ACHN (cell line): ENCODE measurements at regions not wholly inside any gene's neighbourhood (a gene's known extent, or its start where the extent isn't known, plus 50 kb on each side); places are given as distances from the start of the nearest gene placed in this dataset.

ENCODE experiments used
- DNase-seq: peaks from one replicate; pipeline ENCODE4 v3.0.0-alpha.2; 2015
- in situ Hi-C: cut with HindIII; loops from 2 replicates; pipeline ENCODE4 v1.10.0; 2017; ENCODE audit warnings: low sequenced_read_pairs, low pct_ligation_motif_present, low pct_unique_long_range_greater_than_20kb

DNA sequence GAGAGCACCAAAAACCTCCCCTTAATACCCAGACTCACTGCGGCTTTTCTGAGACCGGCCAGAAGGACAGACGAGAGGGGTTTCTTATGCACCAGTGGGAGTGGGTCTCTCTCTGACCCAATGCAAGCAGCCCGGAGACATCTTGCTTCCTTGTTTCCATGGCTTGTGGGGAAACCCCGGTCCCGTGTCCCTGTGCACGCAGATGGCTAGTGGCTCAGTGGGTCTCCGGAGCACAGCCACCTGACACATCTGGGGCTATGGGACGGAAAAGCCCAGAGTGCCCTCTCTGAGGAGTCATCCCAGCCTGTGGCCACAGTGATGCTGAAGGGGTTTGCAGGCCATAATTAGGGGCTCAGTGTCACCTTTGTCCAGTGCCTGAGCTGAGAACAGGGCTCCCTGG lies 197.6 kb downstream of the PHETA1 start:
- no peak for DNase-seq
- in situ Hi-C loops = no loop called here

- in situ Hi-C loops = no loop called here
- no peak for DNase-seq
Observed at GRCh38 chr12:111170543-111170942, 198.4 kb downstream of the PHETA1 start.

DNA sequence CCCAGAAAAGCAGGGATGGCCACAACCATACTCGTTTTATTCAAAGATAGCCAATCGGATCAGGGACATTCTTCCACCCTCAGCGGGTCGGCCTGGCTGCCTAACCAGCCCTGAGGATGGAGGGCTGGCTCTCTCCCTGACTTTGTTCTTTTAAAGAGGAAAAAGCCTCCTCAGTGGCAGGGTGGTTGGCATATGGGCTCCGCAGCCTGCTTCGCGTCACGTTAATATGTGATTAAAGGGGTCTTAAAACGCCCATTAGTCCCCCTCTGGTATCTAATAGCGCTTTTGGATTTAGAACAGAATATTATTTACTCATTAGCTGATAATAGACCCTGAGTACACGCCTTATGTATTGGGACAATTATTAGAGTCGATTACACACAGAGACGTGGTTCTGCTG lies 199.4 kb downstream of the PHETA1 start:
- in situ Hi-C loops = no loop called here
- DNase-seq = no peak

GRCh38 chr12:111169032-111169431 lies 199.9 kb downstream of the PHETA1 start:
- no peak for DNase-seq
- in situ Hi-C loops = no loop called here

DNA sequence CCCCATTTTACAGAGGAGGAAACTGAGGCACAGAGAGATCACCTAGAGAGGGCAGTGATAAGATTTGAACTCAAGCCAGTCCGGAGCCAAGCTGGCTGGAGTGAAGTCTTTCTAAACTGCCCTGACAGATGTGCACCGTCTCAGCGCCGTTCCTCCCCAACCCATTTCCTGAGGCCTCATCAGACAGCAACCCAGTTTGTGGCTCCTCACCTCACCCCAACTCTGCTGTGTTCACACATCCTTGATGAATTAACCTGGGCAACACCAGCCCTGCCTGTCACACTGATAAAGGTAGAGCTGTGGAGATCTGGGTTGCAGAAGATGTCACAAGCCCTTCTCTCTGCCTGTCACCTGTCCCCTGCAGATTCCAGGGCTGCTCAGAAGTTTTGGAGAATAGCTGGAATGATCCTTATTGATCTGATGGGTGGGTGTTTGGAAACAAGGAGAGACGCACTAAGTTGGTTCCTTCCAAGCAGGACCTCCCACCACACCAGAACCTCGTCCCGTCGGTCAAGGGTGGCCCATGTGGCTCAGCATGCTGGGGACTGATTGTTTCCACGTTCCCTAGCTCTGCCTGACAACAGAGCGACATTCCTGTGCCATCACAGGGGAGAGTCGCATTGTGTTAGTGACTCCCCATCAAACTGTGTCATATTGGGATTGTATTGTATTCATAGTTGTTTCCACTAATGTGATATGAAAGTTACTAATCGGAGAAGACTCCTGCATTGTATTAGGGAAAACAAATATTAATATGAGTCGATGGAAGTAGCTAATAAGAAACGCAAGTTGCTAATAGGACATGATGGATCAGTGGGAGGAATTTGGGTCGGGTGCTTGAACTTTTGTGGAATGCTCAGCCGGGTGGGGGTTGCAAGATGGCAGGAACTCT lies 200.6 kb downstream of the PHETA1 start:
- no peak for DNase-seq
- in situ Hi-C loops = no loop called here

GRCh38 chr12:111166779-111167540 lies 201.9 kb downstream of the PHETA1 start:
- no peak for DNase-seq
- in situ Hi-C loops = no loop called here

GRCh38 chr12:111164833-111165525 lies 203.9 kb downstream of the PHETA1 start:
- in situ Hi-C loops = no loop called here

DNA sequence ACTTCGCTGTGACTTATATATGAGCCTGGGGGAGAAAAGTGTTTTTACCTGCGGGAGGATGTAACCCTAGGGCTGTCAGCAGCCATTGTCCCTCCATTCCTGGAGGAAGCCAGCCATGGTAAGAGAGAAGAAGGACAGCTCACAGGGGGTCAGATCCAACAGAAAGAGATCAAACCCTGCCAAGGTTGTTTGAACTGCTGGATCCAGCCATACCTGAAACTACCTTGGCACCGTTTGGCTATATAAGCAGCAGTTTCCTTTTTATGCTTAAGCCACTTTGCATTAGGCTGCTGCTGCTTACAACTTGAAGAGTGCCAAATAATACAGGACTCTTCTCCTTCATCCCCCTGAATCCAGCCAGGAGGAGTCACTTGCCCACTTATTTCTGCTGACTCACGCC lies 205.5 kb downstream of the PHETA1 start:
- in situ Hi-C loops = no loop called here
- no peak for DNase-seq

More at GRCh38 chr12:111164833-111165525, 203.9 kb downstream of the PHETA1 start:
- DNase-seq = no peak

DNA sequence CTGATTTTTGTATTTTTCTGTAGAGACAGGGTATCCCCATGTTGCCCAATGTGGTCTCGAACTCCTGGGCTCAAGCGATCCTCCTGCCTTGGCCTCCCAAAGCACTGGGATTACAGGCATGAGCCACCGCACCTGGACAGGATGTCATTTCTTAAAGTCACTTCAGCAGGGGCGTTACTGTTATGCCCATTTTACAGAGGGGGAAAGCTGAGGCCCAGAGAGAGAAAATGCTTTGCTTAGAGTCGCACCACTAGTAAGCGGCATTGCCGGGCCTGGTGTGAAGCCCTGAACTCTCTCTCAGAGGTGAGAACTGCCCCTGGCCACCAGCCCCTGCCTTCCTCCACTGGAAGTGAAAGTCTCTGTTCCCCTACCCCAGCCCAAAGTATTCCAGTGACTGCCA lies 207.0 kb downstream of the PHETA1 start:
- in situ Hi-C loops = no loop called here
- no peak for DNase-seq

GRCh38 chr12:111160350-111161241 lies 208.3 kb downstream of the PHETA1 start:
- no peak for DNase-seq
- in situ Hi-C loops = no loop called here

DNA sequence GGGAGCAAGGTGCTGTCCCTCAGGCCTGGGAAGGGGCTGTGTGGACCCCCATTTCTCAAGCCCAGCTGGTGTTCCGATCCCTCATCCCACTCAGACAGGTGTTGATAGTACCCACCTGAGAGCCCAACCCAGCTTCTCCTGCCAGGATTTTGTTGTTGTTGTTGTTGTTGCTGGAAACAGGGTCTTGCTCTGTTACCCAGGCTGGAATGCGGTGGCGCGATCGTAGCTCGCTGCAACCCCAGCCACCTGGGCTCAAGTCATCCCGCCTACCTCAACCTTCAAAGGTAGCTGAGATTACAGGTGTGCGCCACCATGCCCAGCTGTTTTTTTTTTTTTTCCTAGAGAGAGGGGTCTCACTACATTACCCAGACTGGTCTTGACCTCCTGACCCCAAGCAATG lies 209.9 kb downstream of the PHETA1 start:
- in situ Hi-C loops = no loop called here

DNA sequence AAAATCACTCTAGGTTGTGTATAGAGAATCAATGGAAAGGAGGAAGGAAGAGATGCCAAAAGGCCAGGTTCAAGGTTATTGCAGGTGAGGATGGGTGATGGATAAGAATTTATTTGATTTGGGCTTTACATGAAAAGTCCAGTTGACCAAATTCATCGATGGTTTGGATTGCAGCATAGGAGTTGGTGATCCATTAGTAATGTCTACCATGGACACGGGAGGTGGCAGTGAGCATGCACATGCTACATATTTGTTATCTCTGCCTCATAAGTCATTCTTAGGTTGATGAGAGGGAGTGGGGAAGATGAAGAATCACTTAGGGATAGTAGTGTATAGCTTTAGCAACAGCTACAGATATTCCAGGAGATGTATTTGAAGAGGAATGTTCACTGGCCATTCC lies 211.4 kb downstream of the PHETA1 start:
- in situ Hi-C loops = no loop called here
- no peak for DNase-seq

More for the DNA sequence above, 209.9 kb downstream of the PHETA1 start:
- no peak for DNase-seq

DNA sequence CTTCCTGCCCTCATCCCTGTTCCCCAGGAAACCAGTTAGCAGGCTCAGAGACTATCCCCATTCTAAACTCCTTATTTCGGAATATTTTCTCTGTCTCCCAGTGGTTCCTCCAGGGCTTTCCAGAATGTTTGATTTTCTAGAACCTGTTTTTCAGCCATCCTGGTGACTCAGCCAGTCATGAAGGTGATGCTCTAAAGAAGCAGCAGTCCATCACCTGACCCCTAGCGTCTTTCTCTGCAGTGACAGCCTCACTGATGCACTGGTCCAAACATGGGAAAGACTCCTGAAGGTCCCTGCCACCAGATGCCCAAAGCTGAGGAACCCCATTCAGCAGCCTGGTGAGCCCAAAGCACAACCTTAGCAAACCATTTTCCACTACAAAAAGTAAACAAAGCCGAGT lies 212.6 kb downstream of the PHETA1 start:
- no peak for DNase-seq
- in situ Hi-C loops = no loop called here

DNA sequence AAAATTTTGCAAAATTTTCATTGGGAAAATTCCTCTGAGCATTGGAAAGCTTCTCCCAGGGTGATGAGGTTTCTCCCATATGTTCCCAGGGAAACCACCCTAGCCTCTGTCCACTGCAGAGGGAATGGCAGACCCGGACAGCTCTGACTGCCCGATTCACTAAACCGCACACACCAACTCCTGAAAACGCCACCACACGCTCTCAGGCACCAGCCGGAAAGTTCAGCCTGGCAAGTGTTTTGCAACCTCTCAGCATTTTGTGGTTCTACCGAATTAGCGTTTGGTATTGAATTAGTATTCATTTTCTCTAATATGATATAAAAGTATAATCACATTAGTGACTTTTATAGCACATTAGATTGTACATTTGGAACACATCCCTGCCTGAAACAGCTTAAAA lies 213.4 kb downstream of the PHETA1 start:
- no peak for DNase-seq
- in situ Hi-C loops = no loop called here

DNA sequence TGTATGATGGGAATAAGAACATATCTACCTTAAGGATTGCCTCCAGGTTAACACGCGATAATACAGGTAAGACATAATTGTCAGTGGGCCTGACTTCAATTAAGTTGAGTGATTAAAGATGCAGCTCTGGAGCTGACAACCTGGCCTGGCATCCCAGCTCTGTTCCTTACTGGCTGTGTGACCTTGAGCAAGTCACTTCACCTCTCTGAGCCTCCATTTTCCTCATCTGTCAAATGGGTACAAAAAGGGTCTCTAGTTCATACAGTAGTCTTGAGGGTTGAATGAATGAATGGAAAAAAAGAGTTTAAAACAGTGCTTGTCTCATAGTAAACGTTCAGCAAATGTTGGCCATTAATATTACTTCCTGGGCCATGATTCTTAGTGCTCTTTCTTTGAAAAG lies 213.9 kb downstream of the PHETA1 start:
- in situ Hi-C loops = no loop called here
- no peak for DNase-seq

GRCh38 chr12:111154147-111154834 lies 214.6 kb downstream of the PHETA1 start:
- in situ Hi-C loops = no loop called here
- no peak for DNase-seq

GRCh38 chr12:111152561-111152960 lies 216.3 kb downstream of the PHETA1 start:
- DNase-seq = no peak
- in situ Hi-C loops = no loop called here
